Endothelial cell of umbilical vein (primary cell): ENCODE measurements at regions not wholly inside any gene's neighbourhood (a gene's known extent, or its start where the extent isn't known, plus 50 kb on each side); places are given as distances from the start of the nearest gene placed in this dataset.

Experiments
- EZH2 ChIP-seq: IDR thresholded peaks from 2 replicates; pipeline ENCODE4 v1.6.1; 2012; ENCODE audit warnings: borderline replicate concordance, low read depth, mild to moderate bottlenecking, moderate library complexity, low read length, inconsistent platforms; ENCODE audit not compliant: severe bottlenecking
- FOS ChIP-seq: IDR thresholded peaks from 2 replicates; pipeline ENCODE4 v1.6.1; 2011; ENCODE audit warnings: mild to moderate bottlenecking, low read length, moderate library complexity, borderline replicate concordance; ENCODE audit not compliant: insufficient read depth
- GATA2 ChIP-seq: IDR thresholded peaks from 2 replicates; pipeline ENCODE4 v1.7.0; 2011; ENCODE audit warnings: low read depth, mild to moderate bottlenecking, moderate library complexity, mixed read lengths, low read length; ENCODE audit not compliant: insufficient read length, insufficient read depth
- JUN ChIP-seq: IDR thresholded peaks from 2 replicates; pipeline ENCODE4 v1.6.1; 2011; ENCODE audit warnings: borderline replicate concordance, low read depth; ENCODE audit not compliant: insufficient read length, insufficient read depth
- MAX ChIP-seq: IDR thresholded peaks from 2 replicates; pipeline ENCODE4 v1.6.1; 2011; ENCODE audit not compliant: insufficient read depth, insufficient read length
- MYC ChIP-seq: IDR thresholded peaks from one replicate; pipeline ENCODE4 v1.6.1; 2011; ENCODE audit warnings: mild to moderate bottlenecking, low read depth, low read length
- POLR2A ChIP-seq: IDR thresholded peaks from 2 replicates; pipeline ENCODE4 v1.6.1; 2012; ENCODE audit warnings: low read depth, mild to moderate bottlenecking, control low read depth, low read length
- POLR2AphosphoS5 ChIP-seq: IDR thresholded peaks from 2 replicates; pipeline ENCODE4 v1.6.1; 2012; ENCODE audit warnings: low read depth, mild to moderate bottlenecking, control low read depth, low read length, moderate library complexity; ENCODE audit not compliant: insufficient read depth
- TF ChIP-seq, protein P1 (sequence below), 2 donors: IDR thresholded peaks; 1 replicate in 1 of 2; 2 replicates in 1 of 2; pipeline ENCODE4 v1.5.1; 2011; ENCODE audit warnings: low read length in 2 of 2, mild to moderate bottlenecking in 2 of 2, moderate library complexity in 2 of 2, control low read depth in 1 of 2, inconsistent platforms in 1 of 2, low read depth in 1 of 2; ENCODE audit not compliant: insufficient read depth in 1 of 2; ENCODE audit errors: extremely low read depth in 1 of 2

GRCh38 chr2:220356076-220356475 is 728.6 kb downstream of the SLC4A3 start:
- TF ChIP-seq, protein P1, sequence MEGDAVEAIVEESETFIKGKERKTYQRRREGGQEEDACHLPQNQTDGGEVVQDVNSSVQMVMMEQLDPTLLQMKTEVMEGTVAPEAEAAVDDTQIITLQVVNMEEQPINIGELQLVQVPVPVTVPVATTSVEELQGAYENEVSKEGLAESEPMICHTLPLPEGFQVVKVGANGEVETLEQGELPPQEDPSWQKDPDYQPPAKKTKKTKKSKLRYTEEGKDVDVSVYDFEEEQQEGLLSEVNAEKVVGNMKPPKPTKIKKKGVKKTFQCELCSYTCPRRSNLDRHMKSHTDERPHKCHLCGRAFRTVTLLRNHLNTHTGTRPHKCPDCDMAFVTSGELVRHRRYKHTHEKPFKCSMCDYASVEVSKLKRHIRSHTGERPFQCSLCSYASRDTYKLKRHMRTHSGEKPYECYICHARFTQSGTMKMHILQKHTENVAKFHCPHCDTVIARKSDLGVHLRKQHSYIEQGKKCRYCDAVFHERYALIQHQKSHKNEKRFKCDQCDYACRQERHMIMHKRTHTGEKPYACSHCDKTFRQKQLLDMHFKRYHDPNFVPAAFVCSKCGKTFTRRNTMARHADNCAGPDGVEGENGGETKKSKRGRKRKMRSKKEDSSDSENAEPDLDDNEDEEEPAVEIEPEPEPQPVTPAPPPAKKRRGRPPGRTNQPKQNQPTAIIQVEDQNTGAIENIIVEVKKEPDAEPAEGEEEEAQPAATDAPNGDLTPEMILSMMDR (IDR thresholded peaks at IDR 0.05; ENCODE audit: extremely low read depth in 1 of 2, insufficient read depth in 1 of 2, low read depth in 1 of 2, low read length in 2 of 2): no peak
- TF ChIP-seq POLR2A (no peak), EZH2 (no peak), MAX (no peak), POLR2AphosphoS5 (no peak), MYC (no peak), GATA2 (no peak), FOS (no peak), JUN (no peak)
